ENCODE measurements at regions not wholly inside any gene's neighbourhood (a gene's known extent, or its start where the extent isn't known, plus 50 kb on each side); places are given as distances from the start of the nearest gene placed in this dataset.
A peak's percentile ranks its signal among the peaks of the same experiment; 100 is the strongest.

DNA sequence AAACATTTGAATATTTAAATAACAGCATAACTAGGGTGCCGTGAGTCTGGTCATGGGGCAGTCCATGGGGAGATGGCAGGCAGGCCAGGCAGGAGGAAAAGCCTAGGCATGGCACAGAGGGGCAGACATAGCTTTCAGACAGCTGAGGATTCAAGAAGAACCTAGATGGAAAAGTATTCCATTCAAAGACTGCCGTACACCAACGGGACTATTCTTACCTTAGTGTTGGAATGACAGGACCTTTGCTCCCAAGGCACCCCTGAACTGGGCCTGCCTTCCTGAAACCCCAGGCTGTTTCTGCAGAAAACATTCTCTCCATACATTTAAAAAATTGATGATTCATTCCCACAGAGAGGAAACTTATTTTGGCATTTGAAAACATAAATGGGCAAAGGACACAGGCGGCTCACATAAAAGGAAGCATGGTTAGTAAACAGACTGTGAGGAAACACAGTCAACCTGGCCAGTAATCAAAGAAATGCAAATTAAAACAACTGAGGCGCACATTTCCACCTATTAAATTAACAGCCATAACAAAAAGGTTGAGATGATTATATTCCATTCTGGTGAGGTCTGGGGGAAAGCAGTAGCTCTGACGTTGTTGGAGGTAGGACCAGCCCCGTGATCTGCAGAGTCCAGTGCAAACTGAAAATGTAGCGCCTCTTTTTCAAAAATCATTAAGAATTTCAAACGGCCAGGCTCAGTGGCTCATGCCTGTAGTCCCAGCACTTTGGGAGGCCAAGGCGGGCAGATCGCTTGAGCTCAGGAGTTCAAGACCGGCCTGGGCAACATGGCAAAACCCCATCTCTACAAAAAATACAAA, 71.3 kb upstream of the SMAD3 start:
- no peak overlapping the region for H2BK15ac ChIP-seq (ENCODE audit: low read depth, low read length)
- H4K8ac ChIP-seq (ENCODE audit: low read depth in 2 of 2, low read length in 2 of 2) = no peak overlapping the region
- TF ChIP-seq ELK1 (IDR thresholded peaks at IDR 0.05; ENCODE audit: borderline replicate concordance, low read depth, low read length) (no peak), POLR2A (IDR thresholded peaks at IDR 0.05; ENCODE audit: low read depth, low read length) (no peak), BHLHE40 (IDR thresholded peaks at IDR 0.05; ENCODE audit: low read depth, low read length) (no peak), RAD21 (IDR thresholded peaks at IDR 0.05; ENCODE audit: low read length) (no peak), SMC3 (IDR thresholded peaks at IDR 0.05; ENCODE audit: low read depth, low read length) (no peak), CHD1 (IDR thresholded peaks at IDR 0.05; ENCODE audit: low read depth, low read length) (no peak), MAZ (IDR thresholded peaks at IDR 0.05; ENCODE audit: borderline replicate concordance, low read depth, low read length) (no peak), RFX5 (IDR thresholded peaks at IDR 0.05; ENCODE audit: low read depth, low read length) (no peak), FOS (IDR thresholded peaks at IDR 0.05; ENCODE audit: low read depth, low read length) (no peak), NFE2L2 (IDR thresholded peaks at IDR 0.05; ENCODE audit: low read depth, low read length) (no peak), CEBPB (IDR thresholded peaks at IDR 0.05; ENCODE audit: low read depth, low read length) (no peak), USF2 (IDR thresholded peaks at IDR 0.05; ENCODE audit: low read depth, low read length) (no peak)
- 0 out of 2 replicates have a peak overlapping the region, but pooled peaks have one; percentile 0 for H3K4ac ChIP-seq (ENCODE audit: low read depth, low read length)
- CTCF ChIA-PET = no interaction called here
- no peak for ATAC-seq (ENCODE audit: low read depth)
- no peak overlapping the region for H3K56ac ChIP-seq (ENCODE audit: extremely low read depth, insufficient read depth, low read length)
- H2AK5ac ChIP-seq (ENCODE audit: low read depth, low read length) = no peak overlapping the region
- H3K79me1 ChIP-seq (ENCODE audit: low read depth in 1 of 2, low read length in 2 of 2) = peaks cover 0 to 4% of the 10 kb centered on the region in 2 experiments; a peak in 1 of 4 replicates
- H3K9me1 ChIP-seq (ENCODE audit: insufficient read depth, low read length) = peaks cover 5% of the 10 kb centered on the region
- H3K9me3 ChIP-seq (ENCODE audit: control insufficient read depth, insufficient read depth, low read length) = no peaks in the 10 kb centered on the region; the same call in 1 of the 2 replicates
- POLR2A ChIA-PET (ENCODE audit: unreplicated experiment) = interaction anchor here (0.6 kb wide), 1 partner anchor 76 kb away, joined by 3 read pairs; no protein-coding TSS in a partner anchor
- no TSS peak for BruUV-seq (replicated peaks)
- 100% methylated on average over 1 of the region's 12 CpGs; no CpG with 5 or more reads in 1 of the 2 experiments for WGBS, 2 experiments (ENCODE audit: extremely low coverage in 2 of 2, insufficient read length in 1 of 2)
- H4K20me1 ChIP-seq (ENCODE audit: insufficient read depth, low read length) = no peaks in the 10 kb centered on the region
- H3K4me2 ChIP-seq (ENCODE audit: low read depth, low read length) = no peak overlapping the region
- intact Hi-C loops (cut with micrococcal nuclease) = no loop called here
- DNase-seq = no peak
- no peak overlapping the region for H2AFZ ChIP-seq (replicated peaks; ENCODE audit: low read length, poor library complexity)
- H3K27me3 ChIP-seq (ENCODE audit: control insufficient read depth, insufficient read depth, low read length) = 0 out of 2 replicates have a peak, but pooled peaks cover 1% of the 10 kb centered on the region
- no peaks in the 10 kb centered on the region for H3K36me3 ChIP-seq (ENCODE audit: control insufficient read depth, insufficient read depth, low read length)
- dilution Hi-C loops (cut with HindIII; ENCODE audit: low sequenced_read_pairs, unreplicated experiment) = no loop called here
- H3K4me3 ChIP-seq (ENCODE audit: insufficient read depth, low read depth, low read length) = no peak overlapping the region
- no peak overlapping the region for H3K9ac ChIP-seq (ENCODE audit: low read depth, low read length)
- H3K4me1 ChIP-seq (ENCODE audit: control insufficient read depth, insufficient read depth, low read length) = peaks cover 3% of the 10 kb centered on the region
- H4K5ac ChIP-seq (ENCODE audit: low read depth, low read length) = no peak overlapping the region
- no peak overlapping the region for H3K23ac ChIP-seq (ENCODE audit: low read depth, low read length)
- H2BK20ac ChIP-seq (ENCODE audit: low read depth, low read length) = no peak overlapping the region
- no peak overlapping the region for H2BK120ac ChIP-seq (ENCODE audit: low read depth, low read length)
- in situ Hi-C loops (cut with MboI; ENCODE audit: low sequenced_read_pairs) = no loop called here
- no peak overlapping the region for H3K14ac ChIP-seq (replicated peaks; ENCODE audit: low read depth, low read length)
- H2AK9ac ChIP-seq (replicated peaks; ENCODE audit: low read depth, low read length, poor library complexity) = no peak overlapping the region
- H3K27ac ChIP-seq (ENCODE audit: insufficient read depth, low read length) = no peak overlapping the region
- H3K18ac ChIP-seq (ENCODE audit: low read depth, low read length) = no peak overlapping the region
- H2BK5ac ChIP-seq (ENCODE audit: low read depth, low read length, poor library complexity, severe bottlenecking) = no peak overlapping the region
- H4K91ac ChIP-seq (ENCODE audit: insufficient read depth, low read depth, low read length) = no peak overlapping the region
